Esophagus muscularis mucosa (tissue), 3 donors: ENCODE measurements at regions not wholly inside any gene's neighbourhood (a gene's known extent, or its start where the extent isn't known, plus 50 kb on each side); places are given as distances from the start of the nearest gene placed in this dataset.

Source experiments
- CTCF ChIP-seq, 3 experiments: fragments of 200-600 bp in 2 of 3; fragments of 450-650 bp in 1 of 3; sonication (generic) in 2 of 3; IDR thresholded peaks; one replicate each; pipeline ENCODE4 v1.5.1; 2017 to 2019; ENCODE audit warnings: antibody characterized with exemption in 3 of 3, mild to moderate bottlenecking in 2 of 3, moderate library complexity in 1 of 3
- POLR2AphosphoS5 ChIP-seq, 2 donors: sonication (generic); formaldehyde crosslinking; IDR thresholded peaks; one replicate each; pipeline ENCODE4 v1.6.1; 2017; ENCODE audit warnings: antibody characterized with exemption in 2 of 2

- no peak for TF ChIP-seq CTCF (IDR thresholded peaks at IDR 0.05)
- no peak for TF ChIP-seq POLR2AphosphoS5 (IDR thresholded peaks at IDR 0.05)
Observed at GRCh38 chr2:177320596-177320995, 56.1 kb upstream of the NFE2L2 start.
